Central memory CD8-positive, alpha-beta T cell (primary cell): ENCODE measurements at regions not wholly inside any gene's neighbourhood (a gene's known extent, or its start where the extent isn't known, plus 50 kb on each side); places are given as distances from the start of the nearest gene placed in this dataset.

Experiments
- ATAC-seq: fragments of 150-1000 bp; cut with Tn5 transposase; replicated peaks from 2 replicates; pipeline ENCODE4 v1.10.0; 2022; ENCODE audit warnings: mild to moderate bottlenecking, moderate FRiP score, moderate number of reproducible peaks; ENCODE audit not compliant: poor library complexity, severe bottlenecking; ENCODE audit errors: extremely low read depth
- DNase-seq, 2 donors: peaks; one replicate each; pipeline ENCODE4 v3.0.0; 2021; ENCODE audit warnings: low spot score in 2 of 2
- H3K27ac Mint-ChIP-seq: one replicate; pipeline ENCODE4 v1.8.0; 2022; ENCODE audit warnings: low read depth, mild to moderate bottlenecking, moderate library complexity, mixed read lengths
- H3K27me3 Mint-ChIP-seq: one replicate; pipeline ENCODE4 v1.8.0; 2022; ENCODE audit warnings: mixed read lengths
- H3K36me3 Mint-ChIP-seq: one replicate; pipeline ENCODE4 v1.8.0; 2022; ENCODE audit warnings: mild to moderate bottlenecking, moderate library complexity, mixed read lengths; ENCODE audit not compliant: insufficient read depth
- H3K4me1 Mint-ChIP-seq: one replicate; pipeline ENCODE4 v1.8.0; 2022; ENCODE audit warnings: mixed read lengths
- H3K4me3 Mint-ChIP-seq: one replicate; pipeline ENCODE4 v1.8.0; 2022; ENCODE audit warnings: mild to moderate bottlenecking, moderate library complexity, mixed read lengths
- H3K9me3 Mint-ChIP-seq: one replicate; pipeline ENCODE4 v1.8.0; 2022; ENCODE audit warnings: mixed read lengths

- Mint-ChIP-seq H3K27ac (no peak overlapping the region), H3K27me3 (no peaks in the 10 kb centered on the region), H3K4me3 (no peak overlapping the region), H3K9me3 (peaks cover 12% of the 10 kb centered on the region), H3K4me1 (no peaks in the 10 kb centered on the region), H3K36me3 (no peaks in the 10 kb centered on the region)
- ATAC-seq (no peak), DNase-seq (no peak)
Measured at GRCh38 chr20:17168026-17168612, 58.7 kb upstream of the PCSK2 start.

GRCh38 chr20:17169585-17170136, 57.2 kb upstream of the PCSK2 start:
- Mint-ChIP-seq H3K27me3 (no peaks in the 10 kb centered on the region), H3K36me3 (no peaks in the 10 kb centered on the region), H3K9me3 (peaks cover 16% of the 10 kb centered on the region), H3K4me3 (no peak overlapping the region), H3K27ac (no peak overlapping the region), H3K4me1 (no peaks in the 10 kb centered on the region)
- DNase-seq (no peak), ATAC-seq (no peak)

GRCh38 chr20:17171746-17172280, 55.0 kb upstream of the PCSK2 start:
- peaks cover 16% of the 10 kb centered on the region for H3K9me3 Mint-ChIP-seq
- DNase-seq, result no peak
- H3K4me3 Mint-ChIP-seq, result no peak overlapping the region
- no peaks in the 10 kb centered on the region for H3K27me3 Mint-ChIP-seq
- no peaks in the 10 kb centered on the region for H3K4me1 Mint-ChIP-seq
- H3K36me3 Mint-ChIP-seq, result no peaks in the 10 kb centered on the region
- H3K27ac Mint-ChIP-seq, result no peak overlapping the region
- no peak for ATAC-seq

- no peak for DNase-seq
- Mint-ChIP-seq H3K36me3 (no peaks in the 10 kb centered on the region), H3K27me3 (no peaks in the 10 kb centered on the region), H3K27ac (no peak overlapping the region), H3K4me1 (no peaks in the 10 kb centered on the region), H3K4me3 (no peak overlapping the region), H3K9me3 (peaks cover 21% of the 10 kb centered on the region)
- no peak for ATAC-seq
Measured at GRCh38 chr20:17172836-17173516, 53.9 kb upstream of the PCSK2 start.
